Spleen (tissue), 7 donors: ENCODE measurements at regions not wholly inside any gene's neighbourhood (a gene's known extent, or its start where the extent isn't known, plus 50 kb on each side); places are given as distances from the start of the nearest gene placed in this dataset.

Experiments
- CTCF ChIP-seq, 11 experiments: fragments of 200-600 bp in 7 of 11; fragments of 450-650 bp in 4 of 11; sonication (generic) in 4 of 11; IDR thresholded peaks in 8 of 11; conservative IDR thresholded peaks in 3 of 11; 1 replicate in 7 of 11; 2 replicates in 4 of 11; pipeline versions ENCODE4 v1.4.0 to v1.8.0; 2016 to 2021; ENCODE audit warnings: antibody characterized with exemption in 11 of 11, inconsistent platforms in 4 of 11, mild to moderate bottlenecking in 1 of 11
- POLR2A ChIP-seq, 3 donors: fragments of 450-650 bp; IDR thresholded peaks; one replicate each; pipeline ENCODE4 v1.5.1; 2017; ENCODE audit warnings: antibody characterized with exemption in 3 of 3, mild to moderate bottlenecking in 1 of 3
- POLR2AphosphoS5 ChIP-seq, 3 donors: sonication (generic); formaldehyde crosslinking; IDR thresholded peaks; one replicate each; pipeline ENCODE4 v1.5.1; 2017; ENCODE audit warnings: antibody characterized with exemption in 3 of 3
- donor health status: DM: no; HTN: no; CAD: no; lungs with moderate emphysema.
- donor health status: DM: no; HTN: no; CAD: no.
- donor health status: DM: no; HTN: no; CAD: no.

- no peak for TF ChIP-seq POLR2A (IDR thresholded peaks at IDR 0.05)
- no peak for TF ChIP-seq CTCF (IDR thresholded peaks at IDR 0.05 in 8 of 11, conservative IDR thresholded peaks at IDR 0.05 in 3 of 11)
- TF ChIP-seq POLR2AphosphoS5 (IDR thresholded peaks at IDR 0.05): no peak
Observed at GRCh38 chr7:20513897-20514296, 101.6 kb upstream of the ABCB5 start.
